Fibroblast of villous mesenchyme (primary cell): ENCODE measurements at regions not wholly inside any gene's neighbourhood (a gene's known extent, or its start where the extent isn't known, plus 50 kb on each side); places are given as distances from the start of the nearest gene placed in this dataset.

Experiments
- DNase-seq: peaks from one replicate; pipeline ENCODE4 v3.0.0-alpha.2; 2010; ENCODE audit warnings: low read depth
- H3K4me3 ChIP-seq: 2 replicates; pipeline ENCODE4 v1.5.1; 2011; ENCODE audit warnings: low read depth, mild to moderate bottlenecking, low read length
- TF ChIP-seq, protein P1 (sequence below): IDR thresholded peaks from 2 replicates; pipeline ENCODE4 v1.5.1; 2012; ENCODE audit warnings: low read depth, mild to moderate bottlenecking, low read length; ENCODE audit not compliant: insufficient read depth

DNA sequence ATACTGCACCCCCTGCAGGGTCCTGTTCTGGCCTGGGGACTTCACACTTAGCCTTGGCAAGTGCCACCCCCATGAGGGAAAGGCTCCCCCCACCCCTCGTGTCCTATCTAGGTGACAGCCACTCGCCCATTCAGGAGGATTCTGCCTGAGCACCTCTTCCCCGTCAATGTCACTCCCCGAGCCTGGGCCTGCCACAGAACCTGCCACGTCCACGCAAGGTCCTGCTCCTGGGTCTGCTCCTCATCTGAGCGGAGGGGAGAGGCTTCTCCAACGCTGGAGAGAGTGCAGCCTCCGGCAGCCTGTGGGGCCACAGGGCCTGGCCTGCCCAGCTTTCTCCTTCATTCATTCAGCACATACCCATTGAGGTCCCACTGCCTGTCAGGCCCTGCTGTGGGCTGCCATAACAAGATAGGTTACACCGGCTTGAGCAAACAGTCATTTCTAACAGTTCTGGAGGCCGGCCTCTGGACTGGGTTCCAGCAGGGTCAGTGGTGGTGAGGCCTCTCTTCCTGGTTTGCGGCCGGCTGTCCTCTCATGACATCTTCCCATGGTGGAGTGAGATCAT, 92.0 kb upstream of the RET start:
- TF ChIP-seq, protein P1, sequence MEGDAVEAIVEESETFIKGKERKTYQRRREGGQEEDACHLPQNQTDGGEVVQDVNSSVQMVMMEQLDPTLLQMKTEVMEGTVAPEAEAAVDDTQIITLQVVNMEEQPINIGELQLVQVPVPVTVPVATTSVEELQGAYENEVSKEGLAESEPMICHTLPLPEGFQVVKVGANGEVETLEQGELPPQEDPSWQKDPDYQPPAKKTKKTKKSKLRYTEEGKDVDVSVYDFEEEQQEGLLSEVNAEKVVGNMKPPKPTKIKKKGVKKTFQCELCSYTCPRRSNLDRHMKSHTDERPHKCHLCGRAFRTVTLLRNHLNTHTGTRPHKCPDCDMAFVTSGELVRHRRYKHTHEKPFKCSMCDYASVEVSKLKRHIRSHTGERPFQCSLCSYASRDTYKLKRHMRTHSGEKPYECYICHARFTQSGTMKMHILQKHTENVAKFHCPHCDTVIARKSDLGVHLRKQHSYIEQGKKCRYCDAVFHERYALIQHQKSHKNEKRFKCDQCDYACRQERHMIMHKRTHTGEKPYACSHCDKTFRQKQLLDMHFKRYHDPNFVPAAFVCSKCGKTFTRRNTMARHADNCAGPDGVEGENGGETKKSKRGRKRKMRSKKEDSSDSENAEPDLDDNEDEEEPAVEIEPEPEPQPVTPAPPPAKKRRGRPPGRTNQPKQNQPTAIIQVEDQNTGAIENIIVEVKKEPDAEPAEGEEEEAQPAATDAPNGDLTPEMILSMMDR = no peak
- no peak for DNase-seq

DNA sequence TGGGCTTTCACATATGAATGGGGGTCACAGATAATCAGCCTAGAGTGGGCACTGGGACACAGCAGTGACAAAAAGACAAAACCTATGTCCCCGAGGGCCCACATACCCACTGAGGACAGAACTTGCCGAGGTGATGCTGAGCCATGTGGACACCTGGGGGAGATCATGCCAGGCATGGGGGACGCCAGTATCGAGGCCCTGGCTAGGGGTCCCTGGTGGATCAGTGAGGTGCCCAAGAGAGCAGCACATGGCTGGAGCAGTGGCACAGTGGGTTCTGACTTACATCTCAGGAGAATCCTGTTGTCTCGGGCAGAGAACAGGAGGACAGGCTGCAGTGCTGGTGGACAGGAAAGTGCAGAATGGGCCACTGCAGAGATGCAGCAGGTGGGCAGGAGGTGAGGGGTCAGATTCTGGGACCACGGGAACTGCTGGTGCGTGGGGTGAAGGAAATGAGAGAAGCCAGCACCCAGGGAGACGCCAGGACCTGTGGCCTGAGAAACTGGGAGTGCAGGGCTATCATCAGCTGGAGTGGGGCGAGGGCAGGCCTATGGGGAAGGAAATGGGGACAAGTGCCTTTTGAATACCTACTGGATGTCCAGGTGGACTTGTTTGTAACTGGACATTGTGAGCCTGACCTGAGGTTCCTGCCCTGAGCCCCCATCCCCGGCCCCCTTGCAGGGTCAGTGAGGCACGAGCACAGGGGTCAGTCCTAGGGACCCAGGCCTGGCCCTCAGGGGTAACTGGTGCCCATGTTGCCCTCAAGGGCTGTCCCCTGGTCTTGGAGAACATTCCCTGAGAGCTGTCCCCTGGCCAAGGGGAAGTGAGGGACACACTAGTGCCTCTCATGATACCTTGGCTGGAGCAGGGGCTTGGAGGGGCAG, 91.2 kb upstream of the RET start:
- DNase-seq = no peak
- TF ChIP-seq, protein P1 = no peak
- H3K4me3 ChIP-seq = no peak overlapping the region

More for the DNA sequence above, 92.0 kb upstream of the RET start:
- H3K4me3 ChIP-seq = no peak overlapping the region

DNA sequence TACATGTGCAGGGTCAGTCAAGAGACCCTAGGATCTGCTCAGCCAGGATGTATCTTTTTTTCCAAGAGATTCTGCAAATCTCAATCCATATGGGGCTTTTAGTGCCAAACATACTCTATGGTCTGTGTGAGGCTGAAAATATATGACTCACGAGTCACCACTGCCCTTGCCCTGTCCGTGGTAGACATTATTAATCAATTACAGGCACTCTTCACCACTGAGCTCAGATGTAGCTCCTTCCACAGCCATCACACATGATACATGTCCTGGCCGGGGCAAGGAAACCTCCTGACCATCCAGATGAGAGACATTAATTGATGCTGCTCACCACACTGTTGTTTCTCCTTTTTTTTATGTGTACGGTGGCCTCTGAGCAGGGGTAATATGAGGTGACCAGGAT, 90.2 kb upstream of the RET start:
- H3K4me3 ChIP-seq = no peak overlapping the region
- no peak for DNase-seq
- TF ChIP-seq, protein P1 = no peak

DNA sequence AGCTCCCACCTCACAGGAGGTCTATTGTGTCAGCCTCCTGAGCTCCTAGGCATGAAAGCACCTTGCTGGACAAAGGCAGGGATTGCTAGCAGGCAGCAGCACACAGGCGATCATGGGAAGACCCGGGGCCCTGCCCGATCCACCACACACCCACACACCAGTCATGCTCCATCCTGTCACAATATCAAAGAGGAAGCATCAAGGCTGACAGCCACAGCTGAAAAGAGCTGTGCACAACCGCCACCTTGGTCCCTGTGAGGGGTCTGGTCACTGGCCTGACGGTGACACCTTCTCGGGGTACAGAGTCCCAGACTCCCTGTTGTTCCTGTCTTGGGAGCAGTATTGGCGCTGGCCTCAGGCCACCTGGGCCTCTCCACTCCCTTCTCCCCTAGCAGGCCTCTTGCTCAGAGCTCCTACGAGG, 89.7 kb upstream of the RET start:
- TF ChIP-seq, protein P1 = no peak
- DNase-seq = no peak
- H3K4me3 ChIP-seq = no peak overlapping the region

DNA sequence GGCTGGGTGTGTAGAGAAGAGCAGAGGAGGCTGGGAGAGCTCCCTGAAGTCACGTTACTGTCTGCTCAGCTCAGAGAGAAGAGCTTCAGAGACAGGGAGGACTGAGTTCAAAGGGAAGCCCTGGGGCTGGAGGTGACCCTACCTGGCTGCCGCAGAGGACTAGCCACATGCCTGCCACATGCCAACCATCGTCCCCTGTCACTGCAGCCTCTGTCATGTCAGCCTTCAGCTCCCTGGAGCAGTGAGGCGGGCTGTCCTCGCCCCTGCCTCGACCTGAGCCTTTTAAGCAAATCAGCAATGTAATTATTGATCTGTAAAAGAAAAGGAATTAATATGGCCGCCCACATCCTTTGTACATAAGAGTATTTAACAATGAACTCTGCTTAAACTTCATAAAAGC, 89.3 kb upstream of the RET start:
- DNase-seq = no peak
- TF ChIP-seq, protein P1 = no peak
- no peak overlapping the region for H3K4me3 ChIP-seq

DNA sequence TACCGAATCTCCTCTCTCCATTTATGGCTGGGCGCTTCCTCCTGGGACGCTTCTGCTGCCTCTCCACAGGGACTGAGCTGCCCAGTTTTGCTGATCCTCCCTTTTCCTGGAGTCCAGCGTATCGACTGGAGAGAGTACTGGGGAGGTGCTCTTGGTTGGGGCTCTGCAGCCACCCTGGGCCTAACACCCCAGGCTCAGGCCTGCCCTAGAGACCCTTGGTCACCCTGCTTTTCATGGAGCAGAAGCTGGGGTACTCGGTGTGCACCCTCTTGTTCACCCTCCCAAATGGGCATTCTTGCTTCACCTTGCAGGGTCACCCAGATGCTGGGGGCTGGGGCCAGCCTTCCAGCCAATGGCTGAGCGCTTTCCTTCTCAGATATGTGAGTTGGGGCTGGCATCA, 88.8 kb upstream of the RET start:
- no peak overlapping the region for H3K4me3 ChIP-seq
- DNase-seq = no peak
- TF ChIP-seq, protein P1 = no peak
